ELF-1 (cell line): ENCODE measurements at regions not wholly inside any gene's neighbourhood (a gene's known extent, or its start where the extent isn't known, plus 50 kb on each side); places are given as distances from the start of the nearest gene placed in this dataset.
A peak's percentile ranks its signal among the peaks of the same experiment; 100 is the strongest.

ENCODE experiments used
- DNase-seq: peaks from one replicate; pipeline ENCODE4 v3.0.0-alpha.2; 2016; ENCODE audit warnings: low read depth, low spot score

GRCh38 chr6:8780653-8781052, 345.3 kb upstream of the SLC35B3 start:
- no peak for DNase-seq

- DNase-seq: no peak
These were observed 329.4 kb upstream of the SLC35B3 start for GRCh38 chr6:8764733-8765132.

- no peak for DNase-seq
These were observed 325.6 kb upstream of the SLC35B3 start for GRCh38 chr6:8760951-8761350.

GRCh38 chr6:8758412-8758811, 323.1 kb upstream of the SLC35B3 start:
- DNase-seq: no peak

GRCh38 chr6:8750627-8751026, 315.3 kb upstream of the SLC35B3 start:
- DNase-seq: no peak

- DNase-seq: no peak
These were observed 314.1 kb upstream of the SLC35B3 start for GRCh38 chr6:8749465-8749864.

- DNase-seq: no peak
These were observed 307.9 kb upstream of the SLC35B3 start for GRCh38 chr6:8743170-8743745.

- DNase-seq: no peak
These were observed 304.1 kb upstream of the SLC35B3 start for GRCh38 chr6:8739454-8739853.

- no peak for DNase-seq
These were observed 303.6 kb upstream of the SLC35B3 start for GRCh38 chr6:8738951-8739350.

GRCh38 chr6:8736156-8736895, 301.0 kb upstream of the SLC35B3 start:
- DNase-seq: no peak

- no peak for DNase-seq
These were observed 298.5 kb upstream of the SLC35B3 start for GRCh38 chr6:8733879-8734278.

- no peak for DNase-seq
These were observed 296.5 kb upstream of the SLC35B3 start for GRCh38 chr6:8731874-8732273.

GRCh38 chr6:8710668-8711431, 275.5 kb upstream of the SLC35B3 start:
- DNase-seq: no peak

- DNase-seq: peak; percentile 2
These were observed 272.8 kb upstream of the SLC35B3 start for GRCh38 chr6:8707956-8708772.

GRCh38 chr6:8707369-8707768, 272.0 kb upstream of the SLC35B3 start:
- DNase-seq: no peak

- DNase-seq: no peak
These were observed 270.2 kb upstream of the SLC35B3 start for GRCh38 chr6:8705435-8706020.

GRCh38 chr6:8703059-8703458, 267.7 kb upstream of the SLC35B3 start:
- no peak for DNase-seq

GRCh38 chr6:8688821-8689220, 253.5 kb upstream of the SLC35B3 start:
- no peak for DNase-seq

- no peak for DNase-seq
These were observed 250.7 kb upstream of the SLC35B3 start for GRCh38 chr6:8686077-8686476.

- no peak for DNase-seq
These were observed 247.9 kb upstream of the SLC35B3 start for GRCh38 chr6:8683204-8683603.

GRCh38 chr6:8679823-8680222, 244.5 kb upstream of the SLC35B3 start:
- no peak for DNase-seq

- DNase-seq: no peak
These were observed 243.1 kb upstream of the SLC35B3 start for GRCh38 chr6:8678466-8678865.
